LNCAP (cell line): ENCODE measurements at regions not wholly inside any gene's neighbourhood (a gene's known extent, or its start where the extent isn't known, plus 50 kb on each side); places are given as distances from the start of the nearest gene placed in this dataset.

Source experiments
- CTCF ChIP-seq: fragments of 450-650 bp; IDR thresholded peaks from 2 replicates; pipeline ENCODE4 v1.5.1; 2017; ENCODE audit warnings: mild to moderate bottlenecking

GRCh38 chr20:11986954-11987353, 69.3 kb downstream of the BTBD3 start:
- TF ChIP-seq CTCF: no peak

GRCh38 chr20:11987526-11987925, 69.8 kb downstream of the BTBD3 start:
- TF ChIP-seq CTCF: no peak

GRCh38 chr20:11989018-11989771, 71.5 kb downstream of the BTBD3 start:
- no peak for TF ChIP-seq CTCF

GRCh38 chr20:11992426-11992825, 74.7 kb downstream of the BTBD3 start:
- no peak for TF ChIP-seq CTCF

GRCh38 chr20:11993886-11994461, 76.3 kb downstream of the BTBD3 start:
- no peak for TF ChIP-seq CTCF

GRCh38 chr20:11995805-11996567, 78.3 kb downstream of the BTBD3 start:
- no peak for TF ChIP-seq CTCF

GRCh38 chr20:12012241-12013222, 94.8 kb downstream of the BTBD3 start:
- TF ChIP-seq CTCF: peak; percentile 95
